Right atrium auricular region (tissue), 2 donors: ENCODE measurements at regions not wholly inside any gene's neighbourhood (a gene's known extent, or its start where the extent isn't known, plus 50 kb on each side); places are given as distances from the start of the nearest gene placed in this dataset.

Experiments
- DNase-seq: peaks from one replicate; pipeline ENCODE4 v3.0.0-alpha.2; 2019; ENCODE audit warnings: low spot score
- H3K27ac ChIP-seq, 2 donors: fragments of 200-600 bp; sonication (generic); 1 replicate in 1 of 2; 2 replicates in 1 of 2; pipeline ENCODE4 v1.5.1; 2016 to 2019
- H3K27me3 ChIP-seq, 2 donors: fragments of 200-600 bp; sonication (generic); one replicate each; pipeline versions ENCODE4 v1.5.1 to v1.6.0; 2017 to 2019
- H3K36me3 ChIP-seq: fragments of 200-600 bp; sonication (generic); one replicate; pipeline ENCODE4 v1.5.1; 2016
- H3K4me1 ChIP-seq, 2 donors: fragments of 200-600 bp; sonication (generic); one replicate each; pipeline versions ENCODE4 v1.5.1 to v1.6.0; 2017 to 2019
- H3K4me3 ChIP-seq, 2 donors: fragments of 200-600 bp; sonication (generic); 1 replicate in 1 of 2; 2 replicates in 1 of 2; pipeline ENCODE4 v1.5.1; 2017 to 2019; ENCODE audit warnings: mild to moderate bottlenecking in 1 of 2, moderate library complexity in 1 of 2
- H3K9me3 ChIP-seq, 2 donors: fragments of 200-600 bp; sonication (generic); one replicate each; pipeline ENCODE4 v1.5.1; 2019
- CTCF ChIP-seq, 2 donors: fragments of 200-600 bp; sonication (generic); IDR thresholded peaks; one replicate each; pipeline ENCODE4 v1.5.1; 2019; ENCODE audit warnings: antibody characterized with exemption in 2 of 2

DNA sequence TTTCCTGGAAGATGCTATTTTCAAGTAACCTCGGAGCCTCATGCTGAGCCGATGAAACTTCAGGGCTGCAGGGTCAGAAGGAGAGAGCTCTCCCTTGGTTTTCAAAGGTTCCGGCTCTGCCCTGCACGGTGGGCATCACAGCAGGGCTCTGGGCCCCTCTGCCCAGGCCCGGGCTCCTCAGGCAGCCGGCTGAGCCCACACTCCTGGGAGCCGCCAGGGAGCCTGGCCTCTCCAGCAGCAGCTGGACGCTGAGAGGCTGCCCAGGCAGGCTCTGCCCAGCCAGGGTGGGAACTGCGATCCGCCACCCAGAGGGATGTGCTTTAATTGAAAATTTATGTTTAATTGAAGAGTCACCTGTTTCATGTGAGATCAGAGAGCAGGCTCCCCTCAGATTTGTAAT is 97.5 kb upstream of the MGMT start:
- TF ChIP-seq CTCF (IDR thresholded peaks at IDR 0.05): no peak
- no peaks in the 10 kb centered on the region for H3K36me3 ChIP-seq

DNA sequence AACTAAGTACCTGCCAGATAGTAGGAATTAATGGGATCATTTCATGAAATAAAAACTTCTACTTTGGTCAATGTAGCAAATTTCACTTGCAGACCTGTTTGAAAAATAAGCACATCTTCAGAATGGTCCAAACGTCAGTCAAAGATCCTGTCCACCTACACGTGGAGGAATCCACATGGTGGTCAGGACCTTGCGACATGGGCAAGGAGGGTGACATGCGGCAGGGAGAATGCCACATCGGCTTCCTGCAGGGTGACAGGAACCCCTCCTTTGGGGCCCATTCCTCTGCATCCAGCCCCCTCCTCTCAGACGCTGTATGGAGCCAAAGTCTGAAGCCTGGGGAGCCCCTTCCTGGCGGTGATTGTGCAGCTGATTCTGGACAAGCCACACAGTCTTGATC is 95.5 kb upstream of the MGMT start:
- no peak for DNase-seq

More for the DNA sequence above, 97.5 kb upstream of the MGMT start:
- H3K9me3 ChIP-seq: no peaks in the 10 kb centered on the region
- H3K27ac ChIP-seq: no peak overlapping the region
- H3K27me3 ChIP-seq: no peaks in the 10 kb centered on the region
- H3K4me3 ChIP-seq: no peak overlapping the region
- no peaks in the 10 kb centered on the region for H3K4me1 ChIP-seq
- DNase-seq: no peak

GRCh38 chr10:129372172-129372571 is 94.9 kb upstream of the MGMT start:
- Histone ChIP-seq H3K36me3 (no peaks in the 10 kb centered on the region), H3K27me3 (no peaks in the 10 kb centered on the region), H3K27ac (no peak overlapping the region), H3K4me3 (no peak overlapping the region), H3K9me3 (no peaks in the 10 kb centered on the region), H3K4me1 (no peaks in the 10 kb centered on the region)
- DNase-seq: no peak
- TF ChIP-seq CTCF (IDR thresholded peaks at IDR 0.05): no peak

More for the DNA sequence above, 95.5 kb upstream of the MGMT start:
- no peak for TF ChIP-seq CTCF (IDR thresholded peaks at IDR 0.05)
- H3K4me1 ChIP-seq: no peaks in the 10 kb centered on the region
- H3K9me3 ChIP-seq: no peaks in the 10 kb centered on the region
- H3K36me3 ChIP-seq: no peaks in the 10 kb centered on the region
- no peak overlapping the region for H3K4me3 ChIP-seq
- H3K27me3 ChIP-seq: no peaks in the 10 kb centered on the region
- H3K27ac ChIP-seq: no peak overlapping the region

DNA sequence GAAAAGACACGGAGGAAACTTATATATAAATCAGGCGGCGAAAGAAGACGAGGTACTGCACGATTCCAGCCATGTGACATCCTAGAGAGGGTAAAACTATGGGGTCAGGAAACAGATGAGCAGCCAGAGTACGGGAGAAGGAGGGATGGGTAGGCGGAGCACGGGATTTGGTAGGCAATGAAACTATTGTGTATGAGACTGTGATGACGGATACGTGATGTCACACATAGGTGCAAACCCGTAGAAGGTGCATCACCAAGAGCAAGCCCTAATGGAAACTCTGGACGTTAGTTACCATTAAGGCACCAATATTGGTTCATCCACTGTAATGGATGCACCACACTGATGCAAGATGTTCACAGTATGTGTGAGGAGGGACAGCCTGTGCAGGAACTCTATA is 93.8 kb upstream of the MGMT start:
- Histone ChIP-seq H3K9me3 (no peaks in the 10 kb centered on the region), H3K27ac (no peak overlapping the region), H3K4me3 (no peak overlapping the region), H3K36me3 (no peaks in the 10 kb centered on the region), H3K4me1 (no peaks in the 10 kb centered on the region), H3K27me3 (no peaks in the 10 kb centered on the region)
- DNase-seq: no peak
- no peak for TF ChIP-seq CTCF (IDR thresholded peaks at IDR 0.05)

DNA sequence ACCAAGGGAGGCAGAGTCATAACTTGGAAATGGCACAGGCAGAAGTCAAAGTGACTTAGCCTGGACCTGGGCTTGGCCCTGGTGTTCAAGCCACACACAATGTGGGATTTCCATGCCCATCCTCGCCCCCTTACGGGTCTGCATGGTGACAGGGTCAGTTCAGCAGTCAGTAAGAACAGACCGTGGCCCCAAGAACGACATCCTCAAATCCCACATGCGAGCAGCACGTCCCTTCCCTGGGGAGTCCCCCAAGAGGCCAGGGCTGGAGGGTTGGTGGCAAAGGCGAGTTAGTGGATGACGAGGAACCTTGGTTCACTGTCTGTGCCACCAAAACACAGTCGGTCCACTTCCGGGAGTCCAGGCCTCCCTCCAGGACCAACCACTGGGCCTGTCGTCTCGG is 93.3 kb upstream of the MGMT start:
- no peaks in the 10 kb centered on the region for H3K27me3 ChIP-seq
- no peaks in the 10 kb centered on the region for H3K4me1 ChIP-seq
- DNase-seq: no peak
- no peaks in the 10 kb centered on the region for H3K36me3 ChIP-seq
- H3K27ac ChIP-seq: no peak overlapping the region
- no peaks in the 10 kb centered on the region for H3K9me3 ChIP-seq
- TF ChIP-seq CTCF (IDR thresholded peaks at IDR 0.05): no peak
- no peak overlapping the region for H3K4me3 ChIP-seq

DNA sequence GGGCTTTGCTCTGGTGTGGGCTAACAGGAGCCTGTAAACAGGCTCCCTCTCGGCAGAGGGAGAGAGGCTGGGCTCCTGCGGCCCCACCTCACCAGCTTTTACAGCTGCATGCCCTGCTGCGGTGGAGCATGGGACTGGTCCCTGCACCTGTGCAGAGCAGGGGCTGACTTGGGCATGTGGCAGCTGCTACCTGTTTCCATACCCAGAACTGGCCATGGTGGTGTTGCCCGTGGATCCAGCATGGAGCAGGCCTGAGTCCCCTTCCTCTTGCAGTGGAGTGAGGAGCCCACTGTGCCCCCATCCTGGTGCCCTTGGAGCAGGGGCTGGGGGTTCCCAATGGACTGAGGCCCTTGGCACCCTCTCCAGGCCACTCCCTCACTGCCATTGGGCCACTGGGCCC is 91.9 kb upstream of the MGMT start:
- no peaks in the 10 kb centered on the region for H3K27me3 ChIP-seq
- no peaks in the 10 kb centered on the region for H3K4me1 ChIP-seq
- no peak for TF ChIP-seq CTCF (IDR thresholded peaks at IDR 0.05)
- no peaks in the 10 kb centered on the region for H3K36me3 ChIP-seq
- no peak overlapping the region for H3K4me3 ChIP-seq
- no peaks in the 10 kb centered on the region for H3K9me3 ChIP-seq
- H3K27ac ChIP-seq: no peak overlapping the region
- DNase-seq: no peak
